ENCODE measurements at regions not wholly inside any gene's neighbourhood (a gene's known extent, or its start where the extent isn't known, plus 50 kb on each side); places are given as distances from the start of the nearest gene placed in this dataset.

DNA sequence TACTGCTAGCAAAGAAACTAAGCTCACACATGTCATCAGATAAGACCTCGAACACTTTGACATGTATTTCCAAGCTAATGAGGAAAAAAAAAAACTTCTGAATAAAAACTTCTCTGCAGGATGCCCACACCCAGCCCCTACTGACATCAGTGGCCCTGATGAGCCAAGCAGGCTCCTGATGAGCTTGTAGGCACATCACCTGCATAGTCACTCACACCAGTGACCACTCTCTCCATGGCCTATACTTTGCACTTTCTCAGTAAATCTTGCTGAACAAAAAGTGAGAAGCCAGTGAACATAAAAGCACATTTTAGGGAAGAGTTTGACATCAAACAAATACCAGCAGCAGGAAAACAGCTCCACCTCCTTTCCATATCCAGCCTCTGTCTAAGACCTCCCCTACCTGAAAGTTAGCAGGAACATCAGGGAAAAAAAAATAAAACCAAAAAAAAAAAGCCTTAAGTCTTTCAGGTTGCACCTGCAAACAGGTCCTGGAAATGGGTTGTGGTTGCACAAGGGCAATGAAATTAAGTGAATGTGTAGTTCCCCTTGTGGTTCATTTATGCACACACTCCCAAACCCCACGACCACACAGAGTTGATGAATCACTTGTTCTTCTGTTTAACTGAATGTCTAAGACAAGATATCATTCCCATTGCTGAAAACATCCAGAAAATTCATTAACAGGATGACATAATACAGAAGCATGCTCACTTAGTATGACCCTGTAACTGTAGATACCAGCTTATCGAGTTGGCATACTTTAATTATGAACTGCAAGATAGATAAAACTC, 205.2 kb upstream of the PDE1C start:
- FAIRE-seq: peak; percentile 69
- no peak for DNase-seq (ENCODE audit: extremely low spot score, insufficient read length, low read depth)

DNA sequence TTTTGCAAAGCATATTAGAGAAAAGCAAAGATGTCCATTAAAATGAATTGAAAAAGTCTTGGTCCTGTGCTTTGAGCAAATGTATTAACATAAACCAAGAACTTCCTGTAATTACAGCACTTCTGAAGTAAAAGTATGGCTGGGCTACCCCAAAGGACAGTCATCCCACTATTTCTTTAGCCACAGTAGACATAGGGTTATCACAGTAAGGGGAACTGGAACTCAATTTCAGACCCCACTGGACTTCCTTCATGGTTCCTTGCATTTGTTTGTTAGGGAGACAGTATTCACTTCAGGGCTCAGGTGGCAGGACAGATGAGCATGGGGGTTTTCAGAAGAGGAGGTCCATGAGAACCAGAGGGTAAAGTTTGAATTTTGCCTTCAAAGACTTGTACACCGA, 203.1 kb upstream of the PDE1C start:
- FAIRE-seq (no peak), DNase-seq (ENCODE audit: extremely low spot score, insufficient read length, low read depth) (no peak)

DNA sequence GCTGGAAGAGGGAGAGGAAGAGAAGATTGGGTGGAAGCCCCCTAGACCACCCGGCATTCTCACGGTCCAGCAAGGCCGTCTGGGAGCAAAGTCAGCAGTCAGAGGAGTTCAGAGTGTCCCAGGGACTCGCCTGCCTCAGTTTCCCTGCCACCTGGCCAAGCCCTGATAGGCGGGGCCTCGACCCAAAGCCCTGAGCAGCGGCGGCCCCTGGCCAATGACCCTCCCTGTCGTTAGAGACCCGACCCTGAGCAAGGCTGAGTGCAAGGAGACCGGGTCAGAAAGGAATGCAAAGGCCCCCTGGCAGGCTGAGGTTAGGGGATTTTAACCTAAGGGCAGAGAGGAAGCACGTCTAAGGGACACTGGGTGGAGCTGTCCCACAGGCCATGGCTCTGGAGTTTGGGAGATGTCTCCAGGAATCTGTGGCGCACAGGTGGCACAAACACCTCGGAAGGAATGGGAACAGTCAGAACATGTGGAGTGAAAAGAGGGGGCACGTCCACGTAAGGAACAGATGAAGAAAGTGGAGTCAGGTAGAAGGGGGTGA, 196.8 kb upstream of the PDE1C start:
- no peak for DNase-seq (ENCODE audit: extremely low spot score, insufficient read length, low read depth)
- no peak for FAIRE-seq

DNA sequence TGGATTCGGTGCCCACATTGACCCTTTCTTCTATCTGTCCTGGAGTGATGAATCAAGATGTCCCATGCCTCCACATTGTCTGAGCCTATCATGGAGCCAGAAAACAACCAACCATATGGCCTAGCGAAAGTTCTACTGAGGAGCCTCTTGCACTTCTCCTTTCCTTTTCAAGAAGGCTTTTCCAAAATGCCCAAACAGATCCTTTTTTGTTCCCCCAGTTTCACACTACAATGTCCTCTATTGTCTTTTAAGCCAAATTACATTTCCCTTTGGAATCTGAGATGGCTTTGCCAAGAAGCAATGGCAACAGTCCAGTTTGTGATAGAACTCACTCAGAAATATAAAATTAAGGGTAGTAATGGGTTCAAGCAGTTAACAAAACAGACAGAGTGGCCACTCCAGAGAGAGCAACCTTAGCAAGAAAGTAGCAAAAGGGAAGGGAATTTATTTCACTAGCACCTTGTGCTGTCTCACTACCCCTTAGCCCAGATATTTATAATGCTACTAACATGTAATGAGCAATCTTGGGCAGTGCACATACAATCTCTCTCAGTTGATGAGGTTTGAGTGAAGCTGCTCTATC, 194.6 kb upstream of the PDE1C start:
- FAIRE-seq (no peak), DNase-seq (ENCODE audit: extremely low spot score, insufficient read length, low read depth) (no peak)

DNA sequence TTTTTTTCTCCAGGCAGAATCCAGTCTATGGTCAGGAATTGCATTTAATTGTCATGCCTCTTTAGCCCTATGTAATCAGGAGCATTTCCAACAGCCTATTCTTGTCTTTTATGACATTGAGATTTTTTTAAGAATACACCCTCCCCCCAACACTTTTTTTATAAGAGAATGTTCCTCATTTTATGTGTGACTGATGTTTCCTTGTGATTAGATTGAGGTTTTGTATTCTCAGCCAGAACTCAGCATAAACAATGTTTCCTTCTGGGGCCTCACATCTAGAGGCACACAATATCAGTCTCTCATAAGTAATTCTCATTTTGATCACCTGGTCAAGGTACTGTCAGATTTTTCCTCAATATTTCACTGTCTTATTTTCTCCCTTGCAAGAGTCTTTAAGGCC, 193.4 kb upstream of the PDE1C start:
- FAIRE-seq (no peak), DNase-seq (ENCODE audit: extremely low spot score, insufficient read length, low read depth) (no peak)

DNA sequence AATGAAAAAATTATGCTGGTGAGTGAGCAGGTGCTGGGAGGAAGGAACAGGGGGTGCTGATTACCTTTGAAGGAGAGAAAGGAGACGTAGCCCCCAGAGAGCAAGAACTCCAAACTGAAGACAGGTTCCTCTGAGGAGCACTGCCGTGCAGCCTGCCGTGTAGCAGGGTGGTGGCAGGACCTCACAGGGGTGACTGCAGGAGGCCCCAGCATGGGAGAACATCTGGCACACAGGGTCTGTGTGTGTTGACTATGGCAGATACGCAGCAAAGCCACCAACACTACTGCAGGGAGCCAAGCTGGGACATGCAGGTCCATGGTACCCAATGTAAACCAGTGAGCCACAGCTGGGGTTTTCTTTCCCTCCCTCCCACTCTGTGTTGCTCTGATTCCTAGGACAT, 192.1 kb upstream of the PDE1C start:
- DNase-seq (ENCODE audit: extremely low spot score, insufficient read length, low read depth) (no peak), FAIRE-seq (no peak)

DNA sequence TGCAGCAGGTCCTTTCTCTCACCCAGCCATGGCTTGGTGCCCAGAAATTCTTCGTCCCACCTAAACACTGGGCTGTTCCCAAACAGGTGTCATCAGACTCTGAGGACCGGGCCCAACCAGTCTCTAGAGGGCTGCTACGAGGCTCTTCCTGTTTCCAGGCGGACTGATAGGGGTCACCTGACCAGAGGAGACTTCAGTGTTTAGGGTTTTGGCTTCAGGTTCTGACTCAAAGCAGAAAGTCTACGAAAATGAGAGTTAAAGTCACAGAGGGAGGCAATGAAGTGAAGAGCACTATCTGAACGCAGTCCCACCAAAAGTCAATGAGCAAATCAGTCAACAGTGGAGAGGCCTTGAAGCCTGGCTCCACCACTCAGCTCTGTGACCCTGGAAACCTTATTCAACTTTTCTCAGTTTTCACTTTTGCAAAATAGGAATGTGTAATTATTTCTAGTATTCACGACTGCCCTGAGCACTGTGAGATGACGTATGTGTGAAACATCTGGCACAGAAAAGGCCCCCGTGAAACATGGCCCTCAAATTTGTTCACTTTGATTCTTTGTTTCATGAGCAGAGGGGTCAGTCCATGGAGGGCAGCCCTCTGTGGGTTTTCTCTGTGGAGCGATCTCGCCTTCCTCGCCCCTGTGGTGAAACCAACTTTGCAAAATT, 189.9 kb upstream of the PDE1C start:
- FAIRE-seq (peak; percentile 92), DNase-seq (ENCODE audit: extremely low spot score, insufficient read length, low read depth) (peak; percentile 33)

DNA sequence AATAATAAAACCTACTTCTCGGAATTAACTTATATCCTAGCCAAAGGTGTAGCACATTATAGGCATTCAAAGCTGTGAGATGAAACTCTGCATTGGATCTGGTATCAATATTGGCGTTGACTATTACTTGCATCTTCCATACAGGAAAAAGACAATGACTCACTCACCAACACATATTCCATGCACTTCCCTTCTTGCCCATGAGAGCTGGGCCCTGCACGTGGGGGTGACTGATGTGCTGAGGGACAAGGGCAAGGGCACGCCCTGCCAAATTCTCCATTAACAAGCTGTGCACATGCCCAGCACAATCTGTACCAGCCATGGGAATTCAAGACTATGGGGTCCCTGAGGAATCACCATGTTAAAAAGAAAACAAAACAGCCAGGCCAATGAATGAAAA, 188.1 kb upstream of the PDE1C start:
- DNase-seq (ENCODE audit: extremely low spot score, insufficient read length, low read depth) (no peak), FAIRE-seq (no peak)

DNA sequence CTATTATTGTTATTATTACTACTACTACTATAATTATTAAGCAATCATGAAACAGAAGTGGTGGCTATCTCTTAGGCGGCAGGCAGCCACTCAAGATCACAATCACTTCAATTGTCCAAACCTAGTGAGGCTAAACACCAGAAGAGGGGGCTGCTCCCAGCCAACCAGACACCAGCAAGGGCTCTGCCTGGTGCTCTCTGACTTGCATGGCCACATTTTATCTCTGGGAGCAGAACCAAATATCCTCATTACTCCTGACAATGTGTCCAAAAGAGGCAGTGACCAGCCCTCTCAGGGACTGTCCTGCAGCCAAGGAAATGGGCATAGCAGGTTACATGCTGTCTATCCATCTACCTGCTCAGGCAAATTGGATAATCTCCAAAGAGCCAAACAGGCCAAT, 187.4 kb upstream of the PDE1C start:
- no peak for FAIRE-seq

DNA sequence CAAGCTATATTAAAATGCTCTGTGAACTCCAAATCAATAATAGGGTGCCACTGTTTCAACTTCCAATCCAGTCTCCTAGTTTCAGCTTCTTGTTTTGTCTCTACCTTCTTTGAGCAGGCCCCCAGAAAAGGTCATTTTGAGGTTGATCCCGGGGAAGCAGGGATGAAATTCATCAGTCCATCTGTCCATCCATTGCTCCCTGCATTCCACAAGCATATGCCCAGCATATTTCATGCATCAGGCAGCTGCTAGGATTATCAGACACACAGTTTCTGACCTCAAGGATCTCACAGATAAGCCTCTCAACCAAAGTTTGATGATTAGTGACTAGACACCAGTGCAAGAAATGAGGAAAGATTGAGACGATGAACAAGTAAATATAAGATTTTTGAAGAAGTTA, 186.6 kb upstream of the PDE1C start:
- DNase-seq (ENCODE audit: extremely low spot score, insufficient read length, low read depth) (no peak), FAIRE-seq (no peak)

More for the DNA sequence above, 187.4 kb upstream of the PDE1C start:
- no peak for DNase-seq (ENCODE audit: extremely low spot score, insufficient read length, low read depth)

DNA sequence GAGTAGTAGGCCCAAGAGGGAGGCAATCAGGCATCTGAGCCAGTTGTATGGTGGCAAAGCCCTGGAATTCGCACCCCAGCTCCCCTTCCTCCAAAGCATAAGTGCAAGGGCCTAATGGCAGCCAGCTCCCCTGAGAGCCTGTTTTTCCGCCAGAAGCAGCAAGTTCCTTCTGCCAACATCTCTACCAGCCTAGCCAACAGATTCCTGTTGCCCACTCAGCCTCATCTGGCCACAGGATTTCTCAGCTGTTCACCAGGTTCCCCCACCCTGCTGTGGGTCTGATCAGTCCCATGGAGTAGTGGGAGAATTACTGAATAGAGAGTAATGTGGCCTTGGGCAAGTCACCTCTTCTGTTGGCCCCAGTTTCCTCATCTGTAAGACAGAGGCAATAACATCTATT, 186.2 kb upstream of the PDE1C start:
- no peak for FAIRE-seq
- no peak for DNase-seq (ENCODE audit: extremely low spot score, insufficient read length, low read depth)

DNA sequence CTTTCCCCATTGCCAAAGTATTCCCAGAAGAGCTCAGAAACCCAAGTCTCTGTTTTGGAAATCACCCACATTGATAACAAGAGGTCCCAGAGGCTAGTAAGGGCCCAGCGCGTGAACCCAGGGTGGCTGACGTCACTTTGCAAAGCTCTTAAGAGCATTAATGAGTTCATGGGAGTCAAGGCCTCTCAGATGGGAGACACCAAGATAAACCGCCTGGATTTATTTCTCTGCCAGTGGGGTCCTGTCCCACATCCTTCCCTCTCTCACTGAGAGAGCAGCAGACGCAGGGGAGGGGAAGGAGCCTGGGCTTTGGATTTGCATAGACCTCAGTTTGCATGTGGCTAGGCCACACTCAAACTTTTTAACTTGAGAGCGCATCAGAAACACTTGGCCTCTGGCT, 184.8 kb upstream of the PDE1C start:
- DNase-seq (ENCODE audit: extremely low spot score, insufficient read length, low read depth) (no peak), FAIRE-seq (peak; percentile 78)

DNA sequence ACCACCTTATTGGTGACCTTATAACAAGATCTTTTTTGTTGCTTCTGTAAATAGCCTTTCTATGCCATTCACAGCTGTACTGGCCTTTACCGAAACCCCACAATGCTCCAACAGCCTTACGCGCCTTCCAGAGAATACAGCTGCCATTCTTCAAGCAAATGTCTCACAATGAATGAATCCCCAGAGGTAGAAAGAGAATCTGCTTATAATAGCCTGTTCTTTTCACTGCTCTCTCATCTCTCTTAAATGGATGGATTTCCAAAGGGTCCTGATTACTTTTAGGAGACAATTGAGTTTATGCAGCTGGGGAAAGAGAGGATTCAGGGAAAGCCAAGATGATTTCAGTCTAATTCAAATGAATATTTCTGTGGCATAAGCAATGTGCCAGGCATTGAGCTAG, 183.1 kb upstream of the PDE1C start:
- no peak for FAIRE-seq
- no peak for DNase-seq (ENCODE audit: extremely low spot score, insufficient read length, low read depth)

DNA sequence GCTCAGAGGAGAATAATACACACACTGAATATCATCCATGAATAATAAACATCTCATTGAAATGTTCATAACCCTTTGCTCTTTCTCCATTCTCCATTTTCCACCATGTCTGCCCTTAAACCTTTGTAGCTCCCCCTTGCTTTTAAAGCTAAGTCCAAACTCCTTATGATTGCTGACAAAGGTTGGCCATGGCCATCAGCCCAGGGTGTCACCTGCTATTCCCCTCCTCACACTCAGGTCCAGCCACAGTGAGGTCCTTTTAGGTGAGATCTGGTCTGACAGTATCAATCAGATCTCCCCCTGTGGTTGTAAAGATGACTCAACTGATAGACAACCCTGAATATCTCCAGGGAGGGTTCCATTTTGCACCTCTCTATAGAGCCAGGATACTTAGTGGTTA, 181.5 kb upstream of the PDE1C start:
- FAIRE-seq (no peak), DNase-seq (ENCODE audit: extremely low spot score, insufficient read length, low read depth) (no peak)

DNA sequence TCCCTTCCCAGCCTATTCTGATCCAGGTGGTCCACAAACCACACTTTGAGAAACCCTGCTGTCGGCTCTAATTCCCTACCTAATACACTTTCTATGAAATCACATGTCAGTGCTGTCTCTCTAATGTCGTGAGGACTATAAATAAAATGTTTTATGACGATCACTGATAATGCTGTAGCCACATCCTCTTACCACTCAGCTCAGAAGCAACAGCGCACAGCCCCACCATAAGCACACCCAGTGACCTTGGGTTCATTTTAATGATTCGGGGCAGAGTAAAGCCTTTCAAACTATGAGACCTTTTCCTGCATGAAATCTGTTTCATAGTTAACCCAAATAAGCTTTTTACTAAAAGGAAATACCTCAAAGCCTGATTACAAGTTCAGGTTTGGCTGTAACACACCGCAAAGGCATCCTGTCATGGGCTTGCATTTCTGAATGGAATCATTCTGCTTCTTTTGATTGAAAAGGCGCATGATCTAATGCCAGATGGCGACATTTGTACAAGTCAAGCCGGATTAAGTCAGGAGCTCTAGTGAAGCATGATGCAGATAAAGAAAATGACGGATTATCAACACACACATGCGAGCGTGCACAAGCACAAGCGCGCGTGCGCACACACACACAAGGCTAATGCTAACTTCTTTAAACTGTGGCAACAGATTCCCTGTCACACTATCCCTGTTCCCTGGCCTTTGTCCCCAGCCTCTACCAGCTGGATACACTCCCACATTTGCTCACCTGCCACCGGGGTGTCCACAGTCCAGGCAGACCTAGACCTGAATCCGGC, 180.5 kb upstream of the PDE1C start:
- FAIRE-seq: no peak

DNA sequence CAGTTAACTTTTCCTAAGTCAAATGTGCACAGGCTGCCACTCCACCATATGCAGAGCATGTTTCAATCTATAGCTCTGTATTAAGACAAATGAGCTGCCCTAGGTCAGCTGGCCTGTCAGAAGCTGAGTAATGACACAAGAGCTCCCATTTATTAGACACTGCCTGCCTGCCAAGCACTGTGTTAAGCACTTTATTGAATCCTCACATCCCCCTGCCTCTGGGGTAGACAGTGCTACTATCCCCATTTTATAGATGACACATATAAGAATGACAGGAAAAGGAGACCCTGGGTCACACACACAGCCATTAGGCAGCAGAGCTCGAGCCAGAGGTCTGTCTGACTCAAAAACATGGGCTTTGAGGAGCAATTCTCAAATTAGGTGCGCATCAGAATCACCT, 179.8 kb upstream of the PDE1C start:
- DNase-seq (ENCODE audit: extremely low spot score, insufficient read length, low read depth) (no peak), FAIRE-seq (no peak)

More for the DNA sequence above, 180.5 kb upstream of the PDE1C start:
- no peak for DNase-seq (ENCODE audit: extremely low spot score, insufficient read length, low read depth)

DNA sequence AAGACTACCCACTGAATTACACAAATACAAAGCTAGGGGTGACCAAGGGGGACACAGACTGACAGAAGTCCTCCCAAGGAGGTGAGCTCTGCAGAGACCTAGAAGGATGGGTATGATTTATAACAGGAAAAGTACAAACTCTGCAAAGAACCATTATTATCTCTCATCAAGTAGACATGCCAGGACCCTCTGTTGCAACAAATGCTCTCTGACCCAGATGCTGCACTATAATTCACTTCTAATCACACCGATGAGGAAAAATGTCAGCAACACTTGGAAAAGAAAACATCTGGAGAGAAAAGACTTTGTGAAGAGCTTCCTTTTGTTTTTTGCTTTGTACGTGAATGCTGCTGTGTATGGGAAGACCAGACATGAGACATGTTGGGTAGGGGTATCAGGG, 178.3 kb upstream of the PDE1C start:
- no peak for FAIRE-seq

DNA sequence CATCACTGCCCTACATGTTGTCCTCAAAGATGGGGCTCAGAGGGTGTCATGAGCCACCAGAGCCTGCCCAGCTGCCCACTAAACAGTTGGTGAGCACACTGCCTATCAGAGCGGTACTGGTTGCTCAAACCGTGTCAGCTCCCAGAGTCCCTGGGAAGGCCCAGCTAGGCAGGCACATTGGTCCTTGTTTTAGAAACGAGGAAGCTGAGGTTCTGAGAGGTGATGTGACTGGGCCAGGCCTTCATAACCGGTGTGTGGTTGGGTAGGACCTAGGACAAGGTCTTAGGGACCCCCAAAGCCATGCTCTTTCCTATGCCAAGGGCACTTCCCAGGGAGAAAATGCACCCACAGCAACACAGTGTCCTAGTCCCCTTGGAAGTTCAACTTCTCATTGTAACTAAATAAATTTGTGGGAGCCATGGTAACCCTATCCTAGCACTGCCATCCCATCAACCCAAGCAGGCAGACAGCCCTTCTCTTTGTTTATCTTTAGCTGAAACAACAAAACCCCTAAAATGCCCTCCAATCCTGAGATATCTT, 174.7 kb upstream of the PDE1C start:
- FAIRE-seq: no peak
- no peak for DNase-seq (ENCODE audit: extremely low spot score, insufficient read length, low read depth)

More for the DNA sequence above, 178.3 kb upstream of the PDE1C start:
- DNase-seq (ENCODE audit: extremely low spot score, insufficient read length, low read depth): no peak

DNA sequence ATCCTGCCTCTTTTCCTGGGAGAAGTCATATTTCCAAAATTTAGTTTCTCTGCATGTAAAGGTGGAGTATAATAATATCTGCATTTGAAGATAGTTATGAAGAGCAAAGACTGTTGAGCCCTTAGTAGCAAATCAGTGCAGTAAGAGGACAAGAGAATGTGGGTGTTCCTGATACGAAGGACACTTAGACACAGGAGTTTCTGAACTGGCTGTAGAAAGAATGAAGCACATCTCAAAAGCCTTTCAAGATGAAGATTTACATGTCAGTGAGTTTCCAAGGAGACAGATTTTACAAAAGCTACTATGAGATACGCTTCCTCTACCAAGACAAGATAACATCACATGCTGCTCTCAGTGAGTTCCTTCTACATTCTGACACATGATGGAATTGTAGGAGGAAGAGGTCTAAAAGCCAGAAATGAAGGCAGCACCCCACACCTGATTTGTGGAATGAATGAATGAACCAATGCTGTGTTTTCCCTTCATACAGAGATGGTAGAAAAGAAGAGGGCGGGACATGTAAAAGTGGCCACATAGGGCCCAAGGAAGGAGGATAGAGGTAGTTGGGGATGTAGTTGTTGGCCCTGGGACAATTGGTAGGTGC, 173.6 kb upstream of the PDE1C start:
- DNase-seq (ENCODE audit: extremely low spot score, insufficient read length, low read depth): no peak
- FAIRE-seq: no peak

DNA sequence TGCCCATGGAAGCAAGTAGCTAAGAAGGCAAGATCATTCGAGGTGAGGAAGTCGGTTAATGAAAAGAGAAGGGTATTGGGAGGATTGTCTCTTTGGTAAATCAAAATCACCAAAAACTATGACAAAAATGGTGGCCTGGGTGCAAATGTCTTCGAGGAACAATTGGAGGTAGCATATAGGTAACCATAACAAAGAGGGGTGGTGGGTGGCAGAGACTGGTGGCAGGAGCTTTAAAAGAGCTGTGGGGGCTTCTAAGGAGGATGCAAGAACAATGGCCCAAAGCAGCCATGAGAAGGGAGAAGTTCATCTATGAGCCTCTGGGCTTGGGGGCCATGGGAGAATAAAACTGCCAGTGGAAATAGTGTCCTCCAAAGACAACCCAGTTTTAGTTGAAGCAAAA, 172.2 kb upstream of the PDE1C start:
- FAIRE-seq: no peak

More for the DNA sequence above, 172.2 kb upstream of the PDE1C start:
- DNase-seq (ENCODE audit: extremely low spot score, insufficient read length, low read depth): no peak
